ENCODE measurements at regions not wholly inside any gene's neighbourhood (a gene's known extent, or its start where the extent isn't known, plus 50 kb on each side); places are given as distances from the start of the nearest gene placed in this dataset.

- TF ChIP-seq CTCF (IDR thresholded peaks at IDR 0.05) = no peak
- Histone ChIP-seq H3K36me3 (no peaks in the 10 kb centered on the region), H3K9me3 (no peaks in the 10 kb centered on the region), H3K27ac (no peak overlapping the region), H3K27me3 (no peaks in the 10 kb centered on the region), H3K4me1 (no peaks in the 10 kb centered on the region), H3K4me3 (no peak overlapping the region)
- DNase-seq (ENCODE audit: low spot score) = no peak
These were observed 103.6 kb upstream of the FST start for GRCh38 chr5:53376853-53377252.

GRCh38 chr5:53378190-53378589 is 102.2 kb upstream of the FST start:
- Histone ChIP-seq H3K27me3 (no peaks in the 10 kb centered on the region), H3K9me3 (no peaks in the 10 kb centered on the region), H3K4me1 (no peaks in the 10 kb centered on the region), H3K36me3 (no peaks in the 10 kb centered on the region), H3K27ac (no peak overlapping the region), H3K4me3 (no peak overlapping the region)
- TF ChIP-seq CTCF (IDR thresholded peaks at IDR 0.05) = no peak
- no peak for DNase-seq (ENCODE audit: low spot score)

GRCh38 chr5:53378590-53379247 is 101.7 kb upstream of the FST start:
- Histone ChIP-seq H3K27ac (no peak overlapping the region), H3K4me1 (no peaks in the 10 kb centered on the region), H3K9me3 (no peaks in the 10 kb centered on the region), H3K36me3 (no peaks in the 10 kb centered on the region), H3K4me3 (no peak overlapping the region), H3K27me3 (no peaks in the 10 kb centered on the region)
- no peak for DNase-seq (ENCODE audit: low spot score)
- no peak for TF ChIP-seq CTCF (IDR thresholded peaks at IDR 0.05)

GRCh38 chr5:53386341-53386740 is 94.1 kb upstream of the FST start:
- H3K9me3 ChIP-seq = peaks cover 0 to 19% of the 10 kb centered on the region in 2 donors
- H3K4me3 ChIP-seq = no peak overlapping the region
- TF ChIP-seq CTCF (IDR thresholded peaks at IDR 0.05) = no peak
- no peak for DNase-seq (ENCODE audit: low spot score)
- H3K27ac ChIP-seq = no peak overlapping the region
- no peaks in the 10 kb centered on the region for H3K4me1 ChIP-seq
- no peaks in the 10 kb centered on the region for H3K27me3 ChIP-seq
- H3K36me3 ChIP-seq = no peaks in the 10 kb centered on the region

- H3K27ac ChIP-seq = no peak overlapping the region
- H3K4me3 ChIP-seq = no peak overlapping the region
- no peak for TF ChIP-seq CTCF (IDR thresholded peaks at IDR 0.05)
- DNase-seq (ENCODE audit: low spot score) = no peak
- no peaks in the 10 kb centered on the region for H3K4me1 ChIP-seq
- no peaks in the 10 kb centered on the region for H3K27me3 ChIP-seq
- no peaks in the 10 kb centered on the region for H3K36me3 ChIP-seq
- H3K9me3 ChIP-seq = peaks cover 0 to 19% of the 10 kb centered on the region in 2 donors
These were observed 91.3 kb upstream of the FST start for GRCh38 chr5:53389093-53389492.

- Histone ChIP-seq H3K27ac (no peak overlapping the region), H3K4me3 (no peak overlapping the region), H3K9me3 (peaks cover 0 to 19% of the 10 kb centered on the region in 2 donors), H3K27me3 (no peaks in the 10 kb centered on the region), H3K36me3 (no peaks in the 10 kb centered on the region), H3K4me1 (no peaks in the 10 kb centered on the region)
- no peak for TF ChIP-seq CTCF (IDR thresholded peaks at IDR 0.05)
- DNase-seq (ENCODE audit: low spot score) = no peak
These were observed 88.4 kb upstream of the FST start for GRCh38 chr5:53392073-53392472.

Data from right atrium auricular region (tissue), 2 donors.